Superior temporal gyrus (tissue), 1 donor: ENCODE measurements at regions not wholly inside any gene's neighbourhood (a gene's known extent, or its start where the extent isn't known, plus 50 kb on each side); places are given as distances from the start of the nearest gene placed in this dataset.
"Not testable (repeated sequence)": the region's sequence is repeated elsewhere in the genome, so short reads cannot be mapped to it uniquely, and the experiment has no call there.

ENCODE experiments used
- DNase-seq: peaks from one replicate; pipeline ENCODE4 v3.0.0-alpha.2; 2016; ENCODE audit errors: extremely low spot score

DNA sequence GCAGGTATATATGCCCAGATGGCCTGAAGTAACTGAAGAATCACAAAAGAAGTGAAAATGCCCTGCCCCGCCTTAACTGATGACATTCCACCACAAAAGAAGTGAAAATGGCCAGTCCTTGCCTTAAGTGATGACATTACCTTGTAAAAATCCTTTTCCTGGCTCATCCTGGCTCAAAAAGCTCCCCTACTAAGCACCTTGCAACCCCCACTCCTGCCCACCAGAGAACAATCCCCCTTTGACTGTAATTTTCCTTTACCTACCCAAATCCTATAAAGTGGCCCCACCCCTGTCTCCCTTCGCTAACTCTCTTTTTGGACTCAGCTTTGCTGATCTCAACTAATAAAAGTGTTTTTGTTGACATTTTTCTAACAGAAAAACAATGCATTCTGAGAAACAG is 385.4 kb upstream of the CXADR start:
- DNase-seq: not testable (repeated sequence)

DNA sequence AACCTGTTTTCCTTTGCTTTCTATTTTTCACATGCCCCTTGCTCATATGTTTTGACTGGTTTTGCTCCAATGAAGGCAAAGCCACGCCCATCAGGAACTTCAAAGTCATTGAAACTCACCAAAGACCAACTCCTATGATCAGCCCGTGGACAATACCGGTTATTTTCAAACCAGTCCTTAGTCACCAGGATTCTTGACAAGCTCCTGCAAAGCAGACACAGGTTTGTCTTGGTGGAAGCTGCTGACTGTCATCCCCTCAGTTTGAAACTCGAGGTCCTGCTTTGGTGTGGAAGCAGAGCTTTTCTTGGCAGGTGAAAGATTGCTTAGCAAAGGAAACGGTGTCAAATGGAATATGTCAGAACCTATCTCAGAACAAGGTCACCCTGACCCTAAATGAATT is 384.7 kb upstream of the CXADR start:
- no peak for DNase-seq

DNA sequence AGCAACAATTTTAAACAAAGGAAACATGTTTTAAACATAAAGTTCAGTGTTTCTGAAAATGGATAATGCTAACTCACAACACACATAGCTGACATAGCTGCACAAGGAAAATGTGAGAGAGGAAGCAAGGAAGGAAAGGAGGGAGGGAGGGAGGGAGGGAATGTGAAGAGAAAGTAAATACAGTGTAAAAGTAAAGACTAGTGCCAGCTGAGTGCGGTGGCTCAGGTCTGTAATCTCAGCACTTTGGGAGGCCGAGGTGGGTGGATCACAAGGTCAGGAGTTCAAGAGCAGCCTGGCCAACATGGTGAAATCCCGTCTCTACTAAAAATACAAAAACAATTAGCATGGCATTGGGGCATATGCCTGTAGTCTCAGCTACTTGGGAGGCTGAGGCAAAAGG is 373.7 kb upstream of the CXADR start:
- DNase-seq: not testable (repeated sequence)

DNA sequence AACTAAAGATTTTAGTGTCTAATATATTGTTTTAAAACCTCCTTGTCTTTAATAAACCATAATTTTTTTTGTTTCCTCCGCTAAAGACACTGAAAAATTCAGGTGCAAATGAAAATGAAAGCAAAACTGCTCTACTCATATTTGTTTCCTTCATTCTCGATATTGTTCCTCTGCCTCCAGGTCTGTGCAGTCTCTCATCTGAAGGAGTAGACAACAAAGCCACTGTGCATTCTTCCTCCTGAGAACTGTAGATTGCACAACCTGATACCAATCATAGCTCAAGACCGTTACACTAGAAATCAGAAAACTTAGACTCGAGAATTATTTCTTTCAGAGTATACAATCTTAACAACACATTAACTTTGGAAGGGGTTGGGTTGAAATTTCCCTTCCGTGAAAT is 373.1 kb upstream of the CXADR start:
- DNase-seq: no peak

DNA sequence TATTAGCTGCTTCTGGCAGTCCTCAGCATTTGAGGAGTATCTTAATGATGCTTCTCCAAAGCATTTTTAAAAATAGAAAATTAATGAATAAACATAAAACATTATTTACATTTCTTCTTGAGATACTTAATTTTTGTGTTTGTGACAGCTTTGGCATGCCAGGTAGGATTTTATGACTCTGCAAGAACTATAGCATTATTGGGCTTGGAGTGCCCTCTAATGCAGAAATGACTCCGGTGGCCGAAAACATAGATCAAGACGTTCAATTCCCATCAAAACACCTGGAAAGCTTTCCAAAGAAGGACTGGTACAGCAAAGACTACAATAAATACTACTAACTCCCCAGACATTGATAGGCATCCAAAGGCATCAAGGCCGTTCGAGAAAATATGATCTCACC is 366.4 kb upstream of the CXADR start:
- no peak for DNase-seq

DNA sequence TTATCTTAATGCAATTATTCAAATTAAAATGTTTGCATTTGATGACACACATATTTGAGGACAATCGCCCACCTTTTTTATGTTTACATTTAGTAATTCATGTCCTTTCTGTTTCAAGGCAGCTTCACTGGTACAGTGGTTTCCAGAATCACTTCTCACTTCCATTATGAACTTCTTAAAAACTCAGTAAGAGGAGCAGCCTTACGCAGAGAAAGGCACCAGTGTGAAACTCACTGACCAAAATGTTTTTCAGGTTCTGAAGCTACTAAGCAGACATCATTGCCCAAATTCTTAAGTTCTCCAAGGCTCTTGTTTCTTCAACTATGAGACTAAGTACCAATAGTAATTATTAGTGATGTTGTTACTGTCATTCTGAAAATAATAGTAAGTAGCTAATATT is 353.1 kb upstream of the CXADR start:
- no peak for DNase-seq

DNA sequence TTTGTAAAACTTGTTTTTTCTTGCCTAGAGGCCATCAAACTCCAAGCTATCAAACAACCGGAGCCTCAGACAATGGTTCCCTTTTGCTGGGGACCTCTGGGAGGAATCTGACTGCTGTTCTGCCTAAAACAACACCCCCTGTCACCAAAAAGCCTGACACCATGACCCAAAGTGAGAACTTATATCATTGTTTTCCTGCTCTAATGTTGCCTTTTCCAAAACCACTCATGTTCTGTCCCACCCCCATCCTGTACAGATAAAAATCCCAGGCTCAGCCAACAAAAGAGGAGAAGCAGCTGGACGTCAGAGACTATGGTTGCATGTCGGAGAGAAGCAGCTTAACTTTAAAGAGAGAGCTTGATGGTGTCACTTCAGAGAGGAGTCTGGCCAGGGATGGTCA is 327.2 kb upstream of the CXADR start:
- DNase-seq: no peak

DNA sequence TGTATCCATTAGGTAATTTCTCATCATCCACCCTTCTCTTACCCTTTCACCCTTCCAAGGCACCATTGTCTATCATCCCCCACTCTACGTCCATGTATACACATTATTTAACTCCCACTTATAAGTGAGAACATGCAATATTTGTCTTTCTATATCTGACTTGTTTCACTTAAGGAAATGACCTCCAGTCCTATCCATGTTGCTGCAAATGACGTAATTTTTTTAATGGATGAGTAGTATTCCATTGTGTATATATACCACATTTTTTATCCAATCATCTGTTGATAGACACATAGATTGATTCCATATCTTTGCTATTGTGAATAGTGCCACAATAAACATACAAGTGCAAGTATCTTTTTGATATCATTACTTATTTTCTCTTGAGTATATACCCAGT is 322.9 kb upstream of the CXADR start:
- DNase-seq: no peak

DNA sequence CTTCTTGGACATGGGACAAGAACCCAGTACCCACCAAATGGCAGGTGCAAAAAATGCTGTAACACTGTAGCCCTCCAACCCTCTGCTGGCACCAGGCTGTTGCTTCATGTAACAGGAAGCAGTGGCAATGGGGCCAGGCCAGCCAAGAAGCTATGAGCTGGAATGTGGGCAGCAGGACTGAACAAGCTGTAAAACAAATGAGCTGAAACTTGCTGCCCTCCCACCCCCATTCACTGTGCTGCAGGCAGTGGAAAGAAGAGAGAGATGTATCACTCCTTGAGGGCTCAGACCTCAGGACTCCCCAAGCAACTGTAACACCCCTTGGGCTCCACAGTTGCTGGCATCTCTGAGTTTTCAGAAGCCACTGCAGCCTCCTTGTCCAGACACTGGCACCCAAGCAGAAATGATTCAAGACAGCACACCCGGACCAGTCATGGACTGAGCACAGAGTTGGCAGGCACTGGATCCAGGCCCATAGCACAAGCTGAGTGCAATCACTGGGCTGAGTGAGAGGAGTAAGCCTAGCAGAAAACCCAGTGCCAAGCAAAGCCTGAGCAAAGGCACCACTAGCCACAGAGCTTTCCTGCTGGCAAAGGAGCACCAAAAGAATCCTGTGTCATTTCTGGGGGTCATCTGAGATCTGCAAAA is 321.4 kb upstream of the CXADR start:
- DNase-seq: no peak

DNA sequence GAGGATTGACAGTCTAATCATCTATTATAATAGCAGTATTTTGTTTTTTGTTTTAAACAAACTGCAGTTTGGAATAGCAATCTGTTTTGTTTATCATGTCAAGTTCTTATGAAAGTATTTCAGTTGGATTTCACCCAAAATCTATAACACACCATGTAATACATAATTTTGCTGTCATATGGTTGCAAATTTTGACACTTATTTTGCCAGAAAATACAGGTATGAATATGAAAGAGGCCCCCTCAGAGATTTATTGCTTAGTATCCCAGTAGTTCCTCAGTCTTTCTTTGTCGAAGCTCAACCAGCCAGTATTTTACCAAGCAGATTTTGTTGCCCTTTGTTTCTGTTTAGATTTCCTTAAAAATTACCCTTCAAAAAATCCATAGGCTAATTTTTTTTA is 317.5 kb upstream of the CXADR start:
- DNase-seq: no peak

DNA sequence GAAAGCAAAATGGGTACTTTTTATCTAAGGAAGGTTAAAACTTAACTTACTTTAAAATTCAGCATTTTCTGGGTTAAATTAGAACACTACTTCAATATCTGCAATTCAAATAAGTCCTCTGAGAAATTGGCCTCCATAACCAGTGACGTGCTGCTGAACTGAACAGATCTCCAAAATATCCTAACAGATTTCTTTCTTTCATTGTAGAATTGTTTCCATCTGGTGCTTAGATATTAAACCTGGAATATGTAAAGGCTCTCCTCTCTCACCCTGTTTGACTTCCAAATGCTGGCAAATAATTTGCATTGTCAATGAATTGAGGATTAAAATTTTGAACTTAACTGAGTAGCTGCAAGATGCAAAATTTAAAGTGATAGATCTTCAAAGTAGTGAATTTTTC is 316.9 kb upstream of the CXADR start:
- DNase-seq: no peak

DNA sequence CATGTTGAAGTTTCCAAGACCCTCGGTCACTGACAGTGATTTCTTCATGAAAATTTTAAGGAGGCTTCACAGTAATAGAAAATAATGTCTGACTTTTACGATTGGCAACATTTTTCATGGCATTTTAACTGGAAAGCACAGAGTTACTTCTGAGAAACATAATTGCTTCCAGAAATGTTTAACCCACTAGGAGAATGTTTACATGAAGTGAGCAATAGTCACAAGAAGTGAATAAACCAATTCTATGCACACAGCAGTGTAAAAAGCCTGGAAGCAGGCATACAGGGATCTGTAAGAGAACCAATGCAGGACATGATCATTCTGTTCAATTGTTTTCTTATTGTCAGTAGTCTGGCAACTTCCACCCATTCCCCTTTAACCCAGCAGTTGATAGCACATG is 316.2 kb upstream of the CXADR start:
- no peak for DNase-seq

DNA sequence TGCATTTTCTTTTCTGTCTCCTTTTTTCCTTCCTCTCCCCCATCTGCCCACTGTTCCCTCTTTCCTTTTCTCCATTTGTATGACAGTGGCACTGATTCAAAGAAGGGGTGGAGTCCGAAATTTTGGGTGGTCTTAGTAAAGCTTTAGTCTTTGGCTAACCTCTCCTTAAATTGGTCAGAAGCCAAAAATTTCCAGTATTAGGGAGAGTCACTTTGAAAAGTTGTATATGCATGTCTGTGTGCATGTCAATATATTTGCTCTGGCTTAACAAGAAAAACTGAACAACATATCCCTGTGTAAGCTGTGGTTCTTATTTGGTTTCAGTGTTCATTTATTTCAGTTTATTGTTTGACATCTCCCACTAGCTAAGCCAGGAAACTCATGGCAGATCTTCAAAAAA is 314.8 kb upstream of the CXADR start:
- DNase-seq: no peak

DNA sequence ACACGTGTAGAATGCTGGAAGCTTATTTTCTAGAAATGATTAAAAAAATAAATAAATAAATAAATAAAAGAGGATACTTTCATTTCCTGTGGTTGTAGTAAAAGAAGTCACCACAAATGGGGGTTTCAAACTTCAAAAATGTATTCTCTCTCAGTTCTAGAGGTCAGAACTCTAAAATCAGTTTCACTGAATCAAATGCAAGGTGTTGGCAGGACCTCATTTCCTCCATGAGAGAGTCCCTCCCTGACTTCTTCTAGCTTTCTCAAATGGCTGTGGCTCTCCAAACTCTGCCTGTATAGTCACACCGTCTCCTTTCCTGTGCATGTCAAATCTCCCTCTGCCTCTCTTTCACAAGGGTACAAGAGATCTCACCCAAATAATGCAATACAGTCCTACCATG is 312.6 kb upstream of the CXADR start:
- no peak for DNase-seq

DNA sequence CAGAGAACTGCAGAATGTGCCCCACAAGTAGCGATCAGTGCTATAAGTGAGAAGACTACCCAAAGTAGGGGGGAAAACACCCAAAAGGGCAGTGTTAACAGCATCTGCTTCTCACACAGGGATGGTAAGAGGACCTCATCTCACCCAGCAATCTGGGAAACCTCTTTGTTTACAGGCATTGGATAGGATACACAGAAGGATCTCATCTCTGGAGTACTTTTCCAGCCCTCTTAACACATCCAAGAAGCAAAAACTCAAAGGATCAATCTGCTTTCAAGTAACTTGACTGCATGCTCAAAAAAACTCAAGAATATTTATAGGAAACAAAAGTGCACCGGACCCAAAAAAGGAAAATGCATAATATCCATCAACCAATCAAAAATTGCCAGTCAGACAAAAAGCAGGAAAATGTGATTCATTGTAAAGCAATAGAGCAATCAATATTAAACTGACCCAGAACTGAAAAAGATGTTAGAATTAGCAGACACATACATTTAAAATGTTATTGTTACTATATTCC is 311.0 kb upstream of the CXADR start:
- DNase-seq: no peak

DNA sequence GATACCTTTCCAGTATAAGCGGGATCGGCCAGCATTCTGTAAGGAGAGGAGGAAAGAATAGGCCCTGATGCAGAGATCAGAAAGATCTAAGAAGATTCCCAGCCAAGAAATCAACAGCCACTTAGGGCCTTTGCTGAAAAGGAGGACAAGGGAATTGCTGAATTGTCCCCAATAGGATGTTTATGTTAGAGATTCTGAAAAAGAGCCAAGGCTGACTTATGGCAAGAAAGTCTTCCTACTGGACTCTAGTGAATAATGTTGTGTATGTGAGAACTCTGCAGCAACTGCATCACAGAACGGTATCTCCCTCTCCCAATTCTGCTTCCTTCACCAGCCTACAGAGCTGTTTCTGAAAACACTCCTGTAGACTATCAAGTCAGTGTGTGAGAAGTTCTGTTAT is 298.0 kb upstream of the CXADR start:
- DNase-seq: no peak

DNA sequence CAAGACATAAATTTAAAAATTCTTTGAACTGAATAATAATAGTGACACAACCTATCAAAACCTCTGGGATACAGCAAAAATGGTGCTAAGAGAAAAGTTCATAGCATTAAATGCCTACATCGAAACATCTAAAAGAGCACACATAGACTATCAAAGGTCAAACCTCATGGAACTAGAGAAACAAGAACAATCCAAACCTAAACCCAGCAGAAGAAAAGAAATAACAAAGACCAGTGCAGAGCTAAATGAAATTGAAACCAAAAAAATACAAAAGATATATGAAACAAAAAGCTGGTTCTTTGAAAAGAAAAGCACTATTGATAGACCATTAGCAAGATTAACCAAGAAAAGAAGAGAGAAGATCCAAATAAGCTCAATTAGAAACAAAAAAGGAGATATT is 293.8 kb upstream of the CXADR start:
- not testable (repeated sequence) for DNase-seq

DNA sequence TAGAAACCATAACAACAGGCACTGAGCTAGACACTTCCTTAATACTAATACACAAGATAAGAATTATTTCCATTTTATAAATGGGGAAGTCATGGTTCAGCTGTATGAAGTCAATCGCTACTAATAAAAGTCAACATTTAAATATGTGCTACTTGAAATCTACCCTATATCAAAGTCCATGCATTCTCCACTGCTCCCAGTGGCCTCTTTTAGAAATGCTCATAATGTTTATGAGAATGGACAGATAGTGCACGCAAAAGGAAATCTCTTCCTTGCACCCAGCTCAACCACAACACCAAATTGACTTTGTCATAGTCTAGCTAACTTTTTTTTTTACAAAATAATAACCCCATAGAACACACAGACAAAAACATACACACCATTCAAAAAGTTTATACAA is 281.7 kb upstream of the CXADR start:
- no peak for DNase-seq

DNA sequence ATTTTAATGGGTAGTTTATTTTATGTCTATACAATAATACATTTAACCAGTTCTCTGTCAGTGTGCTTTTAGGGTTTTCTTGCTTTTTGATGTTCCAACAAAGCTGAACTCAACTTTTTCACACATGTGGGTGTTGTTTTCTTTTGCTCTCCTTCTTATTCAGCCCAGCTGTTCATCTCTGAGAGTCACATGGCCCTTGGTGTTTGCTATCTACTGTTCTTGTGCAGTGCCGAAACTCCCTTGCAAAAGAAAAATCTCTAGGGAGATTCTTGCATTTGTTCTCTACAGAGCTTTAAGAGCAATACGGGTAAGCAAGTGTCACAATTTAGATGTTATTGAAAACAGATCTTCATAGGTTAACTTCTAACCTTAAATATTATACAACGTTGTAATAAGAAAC is 281.1 kb upstream of the CXADR start:
- peak; percentile 66 for DNase-seq

DNA sequence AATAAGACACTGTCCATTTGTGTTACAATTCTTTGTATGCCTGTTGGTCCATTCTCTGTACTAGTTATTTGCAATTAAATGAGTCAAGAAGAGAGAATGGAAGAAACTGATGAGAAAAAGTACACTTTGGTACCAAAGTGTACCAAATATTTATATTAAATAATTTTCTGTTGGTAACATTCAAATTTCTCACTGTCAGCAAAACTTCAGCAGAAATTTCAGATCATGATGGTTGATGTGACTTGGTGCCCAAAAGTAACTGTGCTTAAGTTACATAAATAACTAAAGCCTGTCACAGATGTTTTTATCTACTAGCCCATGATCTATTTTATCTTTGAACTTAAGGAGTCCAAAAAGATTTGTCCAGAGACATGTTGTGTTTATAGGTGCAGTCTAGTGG is 274.4 kb upstream of the CXADR start:
- DNase-seq: no peak

DNA sequence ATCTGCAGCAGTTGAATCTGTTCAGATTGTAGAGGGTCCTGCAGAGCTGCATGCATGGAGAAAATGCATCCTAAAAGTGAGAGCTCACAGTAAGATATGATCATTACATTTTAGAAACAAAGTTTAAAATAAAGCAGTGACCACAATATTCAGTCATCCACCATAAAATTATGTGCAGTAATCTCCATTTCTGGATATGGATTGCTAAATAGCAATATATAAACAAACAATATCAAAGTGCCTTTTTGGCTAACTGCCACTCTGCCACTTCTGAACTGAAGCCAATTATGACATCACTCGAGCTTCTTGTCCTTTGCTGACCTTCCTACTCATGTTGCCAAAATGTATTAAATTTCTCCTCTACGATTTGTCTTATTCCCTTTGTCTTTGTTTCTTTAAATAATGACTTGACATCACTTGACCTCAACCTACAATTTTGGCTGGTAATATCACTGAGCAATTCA is 262.0 kb upstream of the CXADR start:
- DNase-seq: no peak

DNA sequence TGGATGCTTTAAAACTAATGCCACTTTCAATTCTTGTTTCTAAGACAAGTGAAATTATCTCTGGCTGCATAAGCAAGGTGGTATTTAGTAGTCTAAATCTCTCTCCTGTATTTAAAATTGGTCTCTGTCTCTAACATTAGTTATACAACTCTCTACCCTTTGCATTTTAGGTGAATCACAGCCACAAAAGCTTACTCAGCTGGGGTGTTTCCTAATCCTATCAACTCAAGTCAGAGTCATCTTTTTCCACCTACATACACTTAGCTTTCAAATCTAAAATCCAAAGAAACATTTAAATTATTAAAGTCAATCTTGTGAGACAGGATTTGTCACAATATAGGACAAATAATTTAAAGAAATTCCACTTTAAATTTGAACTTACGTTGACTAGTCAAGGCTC is 255.1 kb upstream of the CXADR start:
- peak; percentile 32 for DNase-seq

DNA sequence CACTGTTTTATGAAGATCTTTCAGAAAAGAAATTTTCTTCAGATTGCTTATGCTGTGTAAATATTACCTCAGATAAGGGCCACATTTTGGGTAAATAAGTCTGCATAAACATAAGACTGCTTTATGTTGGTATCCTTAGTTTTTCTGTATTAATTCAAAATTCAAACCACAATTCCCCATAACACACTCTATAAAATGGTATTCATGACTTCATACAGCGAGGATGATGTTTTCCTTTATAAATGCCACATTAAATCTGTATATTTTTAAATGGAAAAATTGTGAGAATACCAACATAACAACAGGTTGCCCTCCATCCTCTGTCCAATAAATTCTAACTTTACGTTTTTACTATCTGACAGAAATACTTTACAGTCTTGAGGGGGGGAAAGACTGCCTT is 248.7 kb upstream of the CXADR start:
- no peak for DNase-seq

DNA sequence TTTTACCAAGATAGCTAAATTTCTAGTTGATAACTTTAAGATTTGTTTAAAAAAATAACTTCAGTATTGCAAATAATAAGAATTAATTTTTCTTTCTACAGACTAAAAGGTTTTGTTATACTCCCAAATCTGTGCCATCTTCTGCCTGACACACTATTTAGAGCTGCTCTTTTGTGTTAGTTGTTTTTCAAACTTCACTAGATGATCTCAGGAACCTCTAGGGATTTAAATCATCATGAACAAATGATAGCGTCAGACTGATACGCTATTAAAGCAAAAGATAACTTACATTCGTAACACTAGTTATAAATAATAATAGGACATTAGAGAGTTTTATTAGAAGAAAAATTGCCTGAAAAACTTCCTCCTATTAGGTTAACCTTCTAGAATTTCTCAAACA is 243.1 kb upstream of the CXADR start:
- peak; percentile 29 for DNase-seq
